ENCODE measurements at regions not wholly inside any gene's neighbourhood (a gene's known extent, or its start where the extent isn't known, plus 50 kb on each side); places are given as distances from the start of the nearest gene placed in this dataset.

DNA sequence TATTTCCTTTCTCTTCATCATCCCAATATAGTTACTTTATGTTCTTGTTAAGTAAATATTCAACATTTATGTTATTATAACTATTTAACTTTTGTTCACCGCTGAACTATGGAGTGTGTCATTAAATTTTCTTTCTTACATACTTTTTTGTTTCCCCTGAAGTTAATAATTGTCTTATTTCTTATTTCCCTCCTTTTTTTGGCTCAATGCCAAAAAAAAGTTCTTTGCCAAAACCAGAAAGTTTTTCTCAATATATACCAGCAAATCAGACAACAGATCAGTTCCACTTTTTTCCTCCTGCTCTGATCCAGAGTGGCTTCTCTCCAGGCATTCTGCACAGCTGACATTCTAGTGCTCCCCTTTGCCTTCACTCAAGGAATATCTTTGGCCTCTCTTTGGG, 187.0 kb upstream of the PPARGC1A start:
- TF ChIP-seq, protein P1, sequence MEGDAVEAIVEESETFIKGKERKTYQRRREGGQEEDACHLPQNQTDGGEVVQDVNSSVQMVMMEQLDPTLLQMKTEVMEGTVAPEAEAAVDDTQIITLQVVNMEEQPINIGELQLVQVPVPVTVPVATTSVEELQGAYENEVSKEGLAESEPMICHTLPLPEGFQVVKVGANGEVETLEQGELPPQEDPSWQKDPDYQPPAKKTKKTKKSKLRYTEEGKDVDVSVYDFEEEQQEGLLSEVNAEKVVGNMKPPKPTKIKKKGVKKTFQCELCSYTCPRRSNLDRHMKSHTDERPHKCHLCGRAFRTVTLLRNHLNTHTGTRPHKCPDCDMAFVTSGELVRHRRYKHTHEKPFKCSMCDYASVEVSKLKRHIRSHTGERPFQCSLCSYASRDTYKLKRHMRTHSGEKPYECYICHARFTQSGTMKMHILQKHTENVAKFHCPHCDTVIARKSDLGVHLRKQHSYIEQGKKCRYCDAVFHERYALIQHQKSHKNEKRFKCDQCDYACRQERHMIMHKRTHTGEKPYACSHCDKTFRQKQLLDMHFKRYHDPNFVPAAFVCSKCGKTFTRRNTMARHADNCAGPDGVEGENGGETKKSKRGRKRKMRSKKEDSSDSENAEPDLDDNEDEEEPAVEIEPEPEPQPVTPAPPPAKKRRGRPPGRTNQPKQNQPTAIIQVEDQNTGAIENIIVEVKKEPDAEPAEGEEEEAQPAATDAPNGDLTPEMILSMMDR (IDR thresholded peaks at IDR 0.05), result no peak
- TF ChIP-seq EZH2phosphoT487 (IDR thresholded peaks at IDR 0.05) (no peak), EZH2 (IDR thresholded peaks at IDR 0.05) (no peak)

All from neural progenitor cell (in vitro differentiated cells).